PC-3 (cell line): ENCODE measurements at regions not wholly inside any gene's neighbourhood (a gene's known extent, or its start where the extent isn't known, plus 50 kb on each side); places are given as distances from the start of the nearest gene placed in this dataset.

ENCODE experiments used
- ATAC-seq: fragments of 200-7000 bp; cut with Tn5 transposase; 2 replicates; pipeline ENCODE4 v1.9.1; 2020; ENCODE audit warnings: mild to moderate bottlenecking, moderate library complexity
- BruUV-seq: library from RNA; stranded (reverse); fragments of 400-500 nt; replicated peaks from 2 replicates; lab custom pipeline; 2021; lab: Mats Ljungman, UMichigan
- CTCF ChIA-PET: fragments of 300-600 bp; sonication (Branson Sonifier 250); formaldehyde crosslinking; loops from one replicate; lab custom pipeline; 2022; ENCODE audit warnings: antibody characterized with exemption; lab: Charles Lee
- POLR2A ChIA-PET: fragments of 300-600 bp; sonication (Branson Sonifier 250); formaldehyde crosslinking; loops from one replicate; lab custom pipeline; 2022; ENCODE audit warnings: antibody characterized with exemption; ENCODE audit not compliant: unreplicated experiment; lab: Charles Lee
- DNase-seq: peaks from one replicate; pipeline ENCODE4 v3.0.0-alpha.2; 2015
- H2AFZ ChIP-seq: fragments of 300-600 bp; sonication (generic); 2 replicates; pipeline ENCODE4 v1.6.0; 2016; ENCODE audit warnings: antibody characterized with exemption, low read length
- H3F3A ChIP-seq: fragments of 300-600 bp; sonication (generic); one replicate; pipeline ENCODE4 v1.6.0; 2017; ENCODE audit warnings: antibody characterized with exemption, low read length, control low read depth, mild to moderate bottlenecking; ENCODE audit not compliant: unreplicated experiment
- H3K27ac ChIP-seq: fragments of 300-600 bp; sonication (generic); 2 replicates; pipeline ENCODE4 v1.5.1; 2016; ENCODE audit warnings: mild to moderate bottlenecking, low read length
- H3K27me3 ChIP-seq: fragments of 300-600 bp; sonication (generic); 2 replicates; pipeline ENCODE4 v1.6.1; 2016; ENCODE audit warnings: low read length, mixed read lengths
- H3K36me3 ChIP-seq: fragments of 300-600 bp; sonication (generic); 2 replicates; pipeline ENCODE4 v1.6.1; 2016; ENCODE audit warnings: low read depth, mixed run types, low read length, mixed read lengths
- H3K4me1 ChIP-seq: fragments of 300-600 bp; sonication (generic); 2 replicates; pipeline ENCODE4 v1.5.1; 2016; ENCODE audit warnings: low read length; ENCODE audit not compliant: insufficient read depth
- H3K4me2 ChIP-seq: fragments of 300-600 bp; sonication (generic); 2 replicates; pipeline ENCODE4 v1.6.0; 2016; ENCODE audit warnings: low read length
- H3K4me3 ChIP-seq: fragments of 300-600 bp; sonication (generic); 2 replicates; pipeline ENCODE4 v1.5.1; 2016; ENCODE audit warnings: mild to moderate bottlenecking, low read length, mixed read lengths
- H3K79me2 ChIP-seq: fragments of 300-600 bp; sonication (generic); 2 replicates; pipeline ENCODE4 v1.6.1; 2017; ENCODE audit warnings: low read length, mixed read lengths
- H3K9ac ChIP-seq: fragments of 300-600 bp; sonication (generic); 2 replicates; pipeline ENCODE4 v1.6.0; 2016; ENCODE audit warnings: mild to moderate bottlenecking, low read length
- H3K9me2 ChIP-seq: fragments of 300-600 bp; sonication (generic); replicated peaks from 2 replicates; pipeline ENCODE4 v1.6.1; 2016; ENCODE audit warnings: mixed run types, low read length, mixed read lengths
- H3K9me3 ChIP-seq: fragments of 300-600 bp; sonication (generic); 2 replicates; pipeline ENCODE4 v1.6.1; 2016; ENCODE audit warnings: low read length, mixed read lengths
- H4K20me1 ChIP-seq: fragments of 300-600 bp; sonication (generic); 2 replicates; pipeline ENCODE4 v1.6.1; 2016; ENCODE audit warnings: low read length, mixed read lengths
- CTCF ChIP-seq: fragments of 300-600 bp; sonication (generic); conservative IDR thresholded peaks from 2 replicates; pipeline ENCODE4 v1.5.1; 2017; ENCODE audit warnings: antibody characterized with exemption, low read depth, mild to moderate bottlenecking, low read length
- EZH2 ChIP-seq: fragments of 300-600 bp; sonication (generic); IDR thresholded peaks from one replicate; pipeline ENCODE4 v1.6.1; 2017; ENCODE audit warnings: antibody characterized with exemption, mild to moderate bottlenecking, low read length; ENCODE audit not compliant: unreplicated experiment
- EZH2phosphoT487 ChIP-seq: fragments of 300-600 bp; sonication (generic); IDR thresholded peaks from 2 replicates; pipeline ENCODE4 v1.6.1; 2018; ENCODE audit warnings: mild to moderate bottlenecking, antibody characterized with exemption, low read length, borderline replicate concordance
- intact Hi-C: fragments of 100-400 bp; cut with micrococcal nuclease; formaldehyde crosslinking; loops from 2 replicates; pipeline ENCODE4 v1.9.0; 2023

DNA sequence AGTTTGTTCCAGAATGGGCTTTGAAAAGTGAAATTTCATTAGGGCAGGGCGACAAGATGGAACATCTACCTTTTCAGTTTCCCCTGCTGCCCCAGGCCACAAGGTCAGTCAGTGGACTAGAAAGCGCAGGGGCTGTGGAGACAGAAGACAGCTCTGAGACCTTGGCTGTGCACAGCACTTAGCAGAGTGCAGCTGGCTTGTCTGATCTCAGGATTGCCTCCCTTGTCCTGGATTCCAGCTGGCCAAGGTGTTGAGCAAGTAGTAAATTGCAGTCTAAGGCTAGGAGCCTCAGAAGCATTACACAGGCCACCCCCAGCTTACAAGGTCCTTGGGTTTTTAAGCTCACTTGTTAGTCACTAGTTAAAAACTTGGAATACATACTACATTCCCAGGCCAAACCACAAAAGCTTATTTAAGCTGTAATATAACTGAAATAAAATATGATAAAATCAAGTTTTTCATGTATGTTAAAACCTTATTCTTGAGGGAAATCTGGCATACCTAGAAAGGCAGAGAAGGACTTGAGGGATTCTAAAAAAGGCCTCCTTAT, 67.3 kb upstream of the NPY start:
- H2AFZ ChIP-seq, result no peak overlapping the region
- no peaks in the 10 kb centered on the region for H3K27me3 ChIP-seq
- no peak overlapping the region for H3K4me2 ChIP-seq
- no peak for TF ChIP-seq EZH2
- no peak for TF ChIP-seq EZH2phosphoT487
- TF ChIP-seq CTCF, result no peak
- no peaks in the 10 kb centered on the region for H3F3A ChIP-seq
- H3K9me3 ChIP-seq, result no peaks in the 10 kb centered on the region
- intact Hi-C loops, result no loop called here
- no TSS peak for BruUV-seq
- H3K27ac ChIP-seq, result no peak overlapping the region
- no peak for ATAC-seq
- H3K4me1 ChIP-seq, result no peaks in the 10 kb centered on the region
- CTCF ChIA-PET, result interaction anchor here (0.6 kb wide), 1 partner anchor 199 kb away, joined by 4 read pairs; no protein-coding TSS in a partner anchor
- no peaks in the 10 kb centered on the region for H4K20me1 ChIP-seq
- peak; percentile 25 for DNase-seq
- no peaks in the 10 kb centered on the region for H3K79me2 ChIP-seq
- H3K9ac ChIP-seq, result no peak overlapping the region
- POLR2A ChIA-PET, result no interaction called here
- no peak overlapping the region for H3K4me3 ChIP-seq
- H3K9me2 ChIP-seq, result 0 out of 2 replicates have a peak, but pooled peaks cover 3% of the 10 kb centered on the region
- no peaks in the 10 kb centered on the region for H3K36me3 ChIP-seq

DNA sequence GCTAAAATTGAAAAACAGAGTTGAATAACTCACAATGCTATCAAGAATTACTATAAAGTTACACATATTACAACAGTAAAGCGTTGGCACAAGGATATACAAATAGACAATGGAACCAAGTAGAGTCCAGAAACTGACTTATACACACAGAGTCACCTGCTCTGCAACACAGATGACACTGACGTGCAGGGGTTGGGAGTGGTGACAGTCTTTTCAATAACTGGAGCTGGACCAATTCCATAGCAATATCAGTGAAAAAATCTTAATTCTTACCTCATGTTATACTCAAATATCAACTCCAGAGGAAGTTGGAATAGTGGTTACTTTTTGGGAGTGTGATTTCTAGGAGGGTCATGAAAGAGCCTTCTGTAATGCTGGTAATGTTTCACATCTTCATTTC, 62.5 kb upstream of the NPY start:
- Histone ChIP-seq H2AFZ (no peak overlapping the region), H3K4me3 (no peak overlapping the region), H3K27ac (no peak overlapping the region), H3K36me3 (no peaks in the 10 kb centered on the region), H3K9me2 (no peaks in the 10 kb centered on the region), H3K27me3 (no peaks in the 10 kb centered on the region), H3K9ac (no peak overlapping the region), H3K4me2 (no peak overlapping the region), H4K20me1 (no peaks in the 10 kb centered on the region), H3K9me3 (no peaks in the 10 kb centered on the region), H3F3A (no peaks in the 10 kb centered on the region), H3K4me1 (no peaks in the 10 kb centered on the region), H3K79me2 (no peaks in the 10 kb centered on the region)
- TF ChIP-seq EZH2phosphoT487 (no peak), CTCF (no peak), EZH2 (no peak)
- CTCF ChIA-PET, result no interaction called here
- intact Hi-C loops, result no loop called here
- no TSS peak for BruUV-seq
- POLR2A ChIA-PET, result no interaction called here
- DNase-seq (no peak), ATAC-seq (no peak)

- DNase-seq (no peak), ATAC-seq (no peak)
- ChIA-PET CTCF (no interaction called here), POLR2A (no interaction called here)
- no peaks in the 10 kb centered on the region for H3K4me1 ChIP-seq
- no peak overlapping the region for H3K9ac ChIP-seq
- H3K9me3 ChIP-seq, result no peaks in the 10 kb centered on the region
- no peaks in the 10 kb centered on the region for H3F3A ChIP-seq
- BruUV-seq, result no TSS peak
- H3K36me3 ChIP-seq, result no peaks in the 10 kb centered on the region
- no peaks in the 10 kb centered on the region for H4K20me1 ChIP-seq
- H3K4me2 ChIP-seq, result no peak overlapping the region
- H3K9me2 ChIP-seq, result no peaks in the 10 kb centered on the region
- no peak for TF ChIP-seq CTCF
- no peak for TF ChIP-seq EZH2phosphoT487
- TF ChIP-seq EZH2, result no peak
- no peaks in the 10 kb centered on the region for H3K79me2 ChIP-seq
- no peak overlapping the region for H3K4me3 ChIP-seq
- intact Hi-C loops, result no loop called here
- no peak overlapping the region for H3K27ac ChIP-seq
- H3K27me3 ChIP-seq, result peaks cover 11% of the 10 kb centered on the region
- H2AFZ ChIP-seq, result no peak overlapping the region
Observed at GRCh38 chr7:24227068-24227467, 56.9 kb upstream of the NPY start.
